ENCODE measurements at regions not wholly inside any gene's neighbourhood (a gene's known extent, or its start where the extent isn't known, plus 50 kb on each side); places are given as distances from the start of the nearest gene placed in this dataset.

GRCh38 chr3:24781454-24781853, 286.8 kb upstream of the THRB start:
- TF ChIP-seq CTCF (conservative IDR thresholded peaks at IDR 0.05; ENCODE audit: low read length) (no peak), EZH2phosphoT487 (IDR thresholded peaks at IDR 0.05; ENCODE audit: borderline replicate concordance, low read depth, low read length) (no peak)

Data from OCI-LY7 (cell line).